ENCODE measurements at regions not wholly inside any gene's neighbourhood (a gene's known extent, or its start where the extent isn't known, plus 50 kb on each side); places are given as distances from the start of the nearest gene placed in this dataset.

GRCh38 chr11:45444796-45445195, 158.7 kb upstream of the SYT13 start:
- FAIRE-seq (no peak), DNase-seq (ENCODE audit: low read depth, low spot score) (no peak)
- Histone ChIP-seq H3K4me2 (ENCODE audit: insufficient read depth, low read length) (no peak overlapping the region), H3K9me3 (replicated peaks; ENCODE audit: control insufficient read depth, insufficient read depth, low read length) (no peaks in the 10 kb centered on the region), H3K4me1 (ENCODE audit: control insufficient read depth, extremely low read depth, insufficient read depth, low read length) (no peaks in the 10 kb centered on the region), H3K9me1 (replicated peaks; ENCODE audit: control insufficient read depth, extremely low read depth, insufficient read depth, low read length) (no peaks in the 10 kb centered on the region), H3K9ac (replicated peaks; ENCODE audit: extremely low read depth, insufficient read depth, low read length) (no peak overlapping the region), H3K27ac (ENCODE audit: insufficient read depth, low read depth, low read length) (no peak overlapping the region), H4K20me1 (replicated peaks; ENCODE audit: control insufficient read depth, extremely low read depth, insufficient read depth, low read length) (no peaks in the 10 kb centered on the region), H3K4me3 (replicated peaks in 1 of 3; ENCODE audit: insufficient read depth in 1 of 3, low read depth in 1 of 3, low read length in 3 of 3) (no peak overlapping the region), H3K27me3 (ENCODE audit: control insufficient read depth in 2 of 2, insufficient read depth in 2 of 2, low read length in 2 of 2) (no peaks in the 10 kb centered on the region), H3K79me2 (ENCODE audit: control insufficient read depth, insufficient read depth, low read length) (no peaks in the 10 kb centered on the region), H2AFZ (ENCODE audit: low read depth, low read length) (no peak overlapping the region), H3K36me3 (ENCODE audit: control insufficient read depth in 2 of 2, extremely low read depth in 1 of 2, insufficient read depth in 2 of 2, low read length in 2 of 2) (no peaks in the 10 kb centered on the region)
- no TSS peak for BruUV-seq (replicated peaks)
- intact Hi-C loops (cut with micrococcal nuclease) (no loop called here), dilution Hi-C loops (cut with MboI; ENCODE audit: extremely low pct_ligation_motif_present, low sequenced_read_pairs) (no loop called here)
- POLR2A ChIA-PET = no interaction called here
- CTCF ChIA-PET = no interaction called here
- no peak for TF ChIP-seq POLR2A (IDR thresholded peaks at IDR 0.05; ENCODE audit: low read depth, low read length)
- no peak for TF ChIP-seq JUN (IDR thresholded peaks at IDR 0.05; ENCODE audit: borderline replicate concordance, insufficient read depth, insufficient read length, low read depth)
- TF ChIP-seq CTCF (IDR thresholded peaks at IDR 0.05; ENCODE audit: extremely low read depth in 1 of 2, insufficient read depth in 1 of 2, low read depth in 1 of 2, low read length in 2 of 2) = no peak
- TF ChIP-seq EZH2 (IDR thresholded peaks at IDR 0.05; ENCODE audit: borderline replicate concordance, low read depth, low read length, severe bottlenecking) = no peak
- TF ChIP-seq FOS (IDR thresholded peaks at IDR 0.05; ENCODE audit: borderline replicate concordance, insufficient read depth, low read length) = no peak
- no peak for TF ChIP-seq GATA2 (IDR thresholded peaks at IDR 0.05; ENCODE audit: insufficient read depth, insufficient read length, low read depth, low read length)
- TF ChIP-seq MYC (IDR thresholded peaks at IDR 0.05; ENCODE audit: low read depth, low read length) = no peak
- no peak for TF ChIP-seq MAX (IDR thresholded peaks at IDR 0.05; ENCODE audit: insufficient read depth, insufficient read length)
- no peak for TF ChIP-seq POLR2AphosphoS5 (IDR thresholded peaks at IDR 0.05; ENCODE audit: insufficient read depth, low read depth, low read length)

Measured in endothelial cell of umbilical vein (primary cell).